Left kidney (tissue), 1 donor: ENCODE measurements at regions not wholly inside any gene's neighbourhood (a gene's known extent, or its start where the extent isn't known, plus 50 kb on each side); places are given as distances from the start of the nearest gene placed in this dataset.
A peak's percentile ranks its signal among the peaks of the same experiment; 100 is the strongest.
"Not testable (repeated sequence)": the region's sequence is repeated elsewhere in the genome, so short reads cannot be mapped to it uniquely, and the experiment has no call there.

Source experiments
- DNase-seq: peaks from one replicate; pipeline ENCODE4 v3.0.0-alpha.2; 2013

- DNase-seq: no peak
These were observed 56.5 kb upstream of the ORC5 start for GRCh38 chr7:104264285-104264684.

DNA sequence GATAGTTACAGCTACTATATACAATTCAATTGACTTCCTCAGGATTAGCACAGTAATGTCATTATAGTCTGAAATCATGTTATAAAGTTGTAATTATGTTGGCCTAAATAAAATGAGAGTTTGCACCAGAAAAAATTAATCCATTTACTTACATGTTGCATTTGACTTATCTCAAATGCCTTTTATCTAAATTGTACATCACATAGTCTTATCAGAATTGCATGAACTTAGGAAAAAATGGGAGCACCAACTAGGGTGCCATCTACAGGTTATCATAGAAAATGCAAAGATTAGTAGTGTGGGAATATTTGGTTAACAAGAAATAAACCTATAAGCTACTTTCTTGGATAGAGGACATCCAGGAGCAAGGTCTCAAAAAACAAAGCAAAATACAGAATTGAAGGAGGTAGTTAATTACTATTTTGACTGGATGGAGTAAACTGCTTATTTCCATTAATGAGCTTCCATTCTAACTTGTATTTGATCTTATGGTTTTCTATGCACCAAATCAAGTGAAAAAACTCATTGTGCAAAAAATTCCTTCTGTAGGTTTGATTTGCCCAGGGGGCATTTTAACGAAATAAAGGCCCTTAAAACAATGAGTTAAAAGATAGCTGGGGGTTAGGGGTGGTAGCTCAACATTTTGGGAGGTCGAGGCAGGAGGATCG, 60.0 kb upstream of the ORC5 start:
- DNase-seq: no peak

GRCh38 chr7:104271948-104272347, 56.5 kb upstream of the LHFPL3 start:
- DNase-seq: no peak

- peak; percentile 6 for DNase-seq
These were observed 55.5 kb upstream of the LHFPL3 start for GRCh38 chr7:104272767-104273384.

- no peak for DNase-seq
These were observed 52.5 kb upstream of the LHFPL3 start for GRCh38 chr7:104275900-104276299.

- not testable (repeated sequence) for DNase-seq
These were observed 51.7 kb upstream of the LHFPL3 start for GRCh38 chr7:104276730-104277129.
